GM12878 (cell line): ENCODE measurements at regions not wholly inside any gene's neighbourhood (a gene's known extent, or its start where the extent isn't known, plus 50 kb on each side); places are given as distances from the start of the nearest gene placed in this dataset.

Experiments used
- ATF7 ChIP-seq: fragments of 450-650 bp; IDR thresholded peaks from 2 replicates; pipeline ENCODE4 v1.6.1; 2016; ENCODE audit warnings: low read depth, mild to moderate bottlenecking
- CREB1 ChIP-seq: IDR thresholded peaks from 2 replicates; pipeline ENCODE4 v1.6.1; 2012; ENCODE audit warnings: low read depth, mild to moderate bottlenecking, inconsistent platforms
- IKZF1 ChIP-seq: fragments of 450-650 bp; conservative IDR thresholded peaks from 2 replicates; pipeline ENCODE4 v1.6.1; 2017; ENCODE audit warnings: antibody characterized with exemption, mild to moderate bottlenecking
- MEF2B ChIP-seq: fragments of 450-650 bp; IDR thresholded peaks from 2 replicates; pipeline ENCODE4 v1.6.1; 2018; ENCODE audit warnings: mild to moderate bottlenecking, moderate library complexity; ENCODE audit not compliant: partially characterized antibody, poor library complexity, severe bottlenecking
- NFYB ChIP-seq: IDR thresholded peaks from 2 replicates; pipeline ENCODE4 v1.6.1; 2011; ENCODE audit warnings: low read depth, mild to moderate bottlenecking, low read length, improper control_type of control experiment, moderate library complexity; ENCODE audit not compliant: insufficient read depth
- NR2C1 ChIP-seq: fragments of 450-650 bp; IDR thresholded peaks from 2 replicates; pipeline ENCODE4 v1.6.1; 2017; ENCODE audit warnings: antibody characterized with exemption, mild to moderate bottlenecking, moderate library complexity
- REST ChIP-seq: IDR thresholded peaks from 2 replicates; pipeline ENCODE4 v1.6.1; 2012; ENCODE audit warnings: mild to moderate bottlenecking, low read depth, low read length
- SREBF2 ChIP-seq: IDR thresholded peaks from 2 replicates; pipeline ENCODE4 v1.6.1; 2012; ENCODE audit warnings: mild to moderate bottlenecking, low read length
- TCF3 ChIP-seq: IDR thresholded peaks from 2 replicates; pipeline ENCODE4 v1.6.1; 2012; ENCODE audit warnings: low read depth, mild to moderate bottlenecking, low read length, borderline replicate concordance; ENCODE audit not compliant: insufficient read depth
- TCF7 ChIP-seq: IDR thresholded peaks from 2 replicates; pipeline ENCODE4 v1.6.1; 2014; ENCODE audit warnings: antibody characterized with exemption, borderline replicate concordance
- ZBTB40 ChIP-seq: fragments of 450-650 bp; IDR thresholded peaks from 2 replicates; pipeline ENCODE4 v1.6.1; 2016; ENCODE audit warnings: mild to moderate bottlenecking, moderate library complexity, borderline replicate concordance
- ZNF687 ChIP-seq: fragments of 450-650 bp; IDR thresholded peaks from 2 replicates; pipeline ENCODE4 v1.6.1; 2017; ENCODE audit warnings: mild to moderate bottlenecking, moderate library complexity
- ZSCAN29 ChIP-seq: fragments of 450-650 bp; IDR thresholded peaks from 2 replicates; pipeline ENCODE4 v1.6.1; 2017; ENCODE audit warnings: mild to moderate bottlenecking, moderate library complexity
- TF ChIP-seq, protein P1 (sequence below): IDR thresholded peaks from 2 replicates; pipeline ENCODE4 v1.6.1; 2011; ENCODE audit warnings: borderline replicate concordance, low read depth, mild to moderate bottlenecking, moderate library complexity, mixed read lengths, low read length; ENCODE audit not compliant: insufficient read depth; ENCODE audit errors: extremely low read length
- TF ChIP-seq, protein P2 (sequence below): fragments of 450-650 bp; IDR thresholded peaks from 2 replicates; pipeline ENCODE4 v1.6.1; 2018; ENCODE audit warnings: borderline replicate concordance, mild to moderate bottlenecking; ENCODE audit not compliant: partially characterized antibody

DNA sequence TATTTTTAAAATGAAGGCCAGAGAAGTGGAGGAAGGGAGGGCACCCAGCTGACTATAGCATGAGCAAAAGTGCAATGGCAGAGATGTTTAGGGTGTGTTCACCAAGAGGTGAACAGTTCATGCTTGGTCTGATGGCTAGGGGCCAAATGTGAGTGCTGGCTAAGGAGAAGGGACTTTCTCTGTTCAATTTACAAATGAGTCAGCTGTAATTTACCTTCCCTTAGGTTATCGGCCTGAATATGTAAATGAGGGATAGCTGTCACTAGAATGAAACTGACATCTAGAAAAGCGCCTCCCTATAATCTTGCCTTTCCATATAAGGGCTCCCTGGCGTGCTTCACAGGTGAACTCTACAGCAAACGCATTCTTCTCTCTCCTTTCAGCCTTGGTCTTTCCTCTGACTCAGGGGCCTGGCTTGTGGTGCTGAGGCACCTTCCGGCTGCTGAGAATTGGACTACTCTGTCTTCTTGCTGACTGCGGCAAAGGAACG lies 114.7 kb upstream of the BACH2 start (continued):
- TF ChIP-seq, protein P1, sequence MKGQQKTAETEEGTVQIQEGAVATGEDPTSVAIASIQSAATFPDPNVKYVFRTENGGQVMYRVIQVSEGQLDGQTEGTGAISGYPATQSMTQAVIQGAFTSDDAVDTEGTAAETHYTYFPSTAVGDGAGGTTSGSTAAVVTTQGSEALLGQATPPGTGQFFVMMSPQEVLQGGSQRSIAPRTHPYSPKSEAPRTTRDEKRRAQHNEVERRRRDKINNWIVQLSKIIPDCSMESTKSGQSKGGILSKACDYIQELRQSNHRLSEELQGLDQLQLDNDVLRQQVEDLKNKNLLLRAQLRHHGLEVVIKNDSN: no peak
- TF ChIP-seq ZNF687: no peak
- TF ChIP-seq SREBF2: no peak
- TF ChIP-seq CREB1: 0 out of 2 replicates have a peak, but pooled peaks have one; percentile 23
- TF ChIP-seq ZSCAN29: no peak
- TF ChIP-seq ATF7: no peak
- no peak for TF ChIP-seq TCF7
- TF ChIP-seq, protein P2, sequence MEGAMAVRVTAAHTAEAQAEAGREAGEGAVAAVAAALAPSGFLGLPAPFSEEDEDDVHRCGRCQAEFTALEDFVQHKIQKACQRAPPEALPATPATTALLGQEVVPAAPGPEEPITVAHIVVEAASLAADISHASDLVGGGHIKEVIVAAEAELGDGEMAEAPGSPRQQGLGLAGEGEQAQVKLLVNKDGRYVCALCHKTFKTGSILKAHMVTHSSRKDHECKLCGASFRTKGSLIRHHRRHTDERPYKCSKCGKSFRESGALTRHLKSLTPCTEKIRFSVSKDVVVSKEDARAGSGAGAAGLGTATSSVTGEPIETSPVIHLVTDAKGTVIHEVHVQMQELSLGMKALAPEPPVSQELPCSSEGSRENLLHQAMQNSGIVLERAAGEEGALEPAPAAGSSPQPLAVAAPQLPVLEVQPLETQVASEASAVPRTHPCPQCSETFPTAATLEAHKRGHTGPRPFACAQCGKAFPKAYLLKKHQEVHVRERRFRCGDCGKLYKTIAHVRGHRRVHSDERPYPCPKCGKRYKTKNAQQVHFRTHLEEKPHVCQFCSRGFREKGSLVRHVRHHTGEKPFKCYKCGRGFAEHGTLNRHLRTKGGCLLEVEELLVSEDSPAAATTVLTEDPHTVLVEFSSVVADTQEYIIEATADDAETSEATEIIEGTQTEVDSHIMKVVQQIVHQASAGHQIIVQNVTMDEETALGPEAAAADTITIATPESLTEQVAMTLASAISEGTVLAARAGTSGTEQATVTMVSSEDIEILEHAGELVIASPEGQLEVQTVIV: no peak
- no peak for TF ChIP-seq IKZF1
- TF ChIP-seq ZBTB40: no peak
- no peak for TF ChIP-seq NR2C1
- no peak for TF ChIP-seq NFYB
- no peak for TF ChIP-seq MEF2B
- no peak for TF ChIP-seq TCF3
- no peak for TF ChIP-seq REST
